Transverse colon (tissue), 4 donors: ENCODE measurements at regions not wholly inside any gene's neighbourhood (a gene's known extent, or its start where the extent isn't known, plus 50 kb on each side); places are given as distances from the start of the nearest gene placed in this dataset.

ENCODE experiments used
- DNase-seq: peaks from one replicate; pipeline ENCODE4 v3.0.0-alpha.2; 2019
- H3K27ac ChIP-seq, 4 donors: fragments of 200-600 bp; sonication (generic); 2 replicates each; pipeline ENCODE4 v1.5.1; 2016 to 2018; ENCODE audit warnings: inconsistent platforms in 4 of 4
- H3K27me3 ChIP-seq: fragments of 200-600 bp; sonication (generic); 2 replicates; pipeline ENCODE4 v1.5.1; 2017; ENCODE audit warnings: inconsistent platforms
- H3K36me3 ChIP-seq, 4 donors: fragments of 200-600 bp; sonication (generic); 2 replicates each; pipeline ENCODE4 v1.5.1; 2017 to 2019; ENCODE audit warnings: inconsistent platforms in 4 of 4
- H3K4me1 ChIP-seq, 4 donors: fragments of 200-600 bp; sonication (generic); 2 replicates each; pipeline ENCODE4 v1.5.1; 2017 to 2020; ENCODE audit warnings: inconsistent platforms in 4 of 4
- H3K4me3 ChIP-seq, 4 donors: fragments of 200-600 bp; sonication (generic); 1 replicate in 1 of 4; 2 replicates in 3 of 4; pipeline versions ENCODE4 v1.5.1 to v1.6.1; 2017 to 2019; ENCODE audit warnings: inconsistent platforms in 4 of 4
- H3K9me3 ChIP-seq, 2 donors: fragments of 200-600 bp; sonication (generic); 2 replicates each; pipeline ENCODE4 v1.5.1; 2017 to 2019; ENCODE audit warnings: inconsistent platforms in 2 of 2
- EP300 ChIP-seq: sonication (generic); formaldehyde crosslinking; IDR thresholded peaks from one replicate; pipeline ENCODE4 v1.6.1; 2017; ENCODE audit warnings: antibody characterized with exemption, low read depth
- POLR2A ChIP-seq: fragments of 450-650 bp; IDR thresholded peaks from one replicate; pipeline ENCODE4 v1.6.1; 2016; ENCODE audit warnings: antibody characterized with exemption, mild to moderate bottlenecking, moderate library complexity
- POLR2AphosphoS5 ChIP-seq, 3 donors: sonication (generic); formaldehyde crosslinking; IDR thresholded peaks; one replicate each; pipeline ENCODE4 v1.6.1; 2016; ENCODE audit warnings: antibody characterized with exemption in 3 of 3
- WGBS, 2 donors: methylation state at CpG; one replicate each; pipeline ENCODE4 v1.1.5; 2018; ENCODE audit warnings: low coverage in 1 of 2; 5-methylcytosine and 5-hydroxymethylcytosine counted together
- in situ Hi-C, 4 donors: fragments of 200-750 bp; cut with MboI; loops; one replicate each; pipeline versions ENCODE4 v1.15.0 to v1.15.1; 2017; ENCODE audit warnings: low sequenced_read_pairs in 3 of 4, low pct_ligation_motif_present in 1 of 4, low pct_unique_long_range_greater_than_20kb in 1 of 4
- intact Hi-C: fragments of 100-400 bp; cut with DNase I; formaldehyde crosslinking; loops from one replicate; pipeline ENCODE4 v1.15.1; 2023; ENCODE audit warnings: low total_unique reads
- TF ChIP-seq, protein P1 (sequence below), 5 experiments: fragments of 200-600 bp in 3 of 5; fragments of 450-650 bp in 2 of 5; sonication (generic) in 3 of 5; IDR thresholded peaks; 1 replicate in 2 of 5; 2 replicates in 3 of 5; pipeline ENCODE4 v1.5.1; 2016 to 2017; ENCODE audit warnings: antibody characterized with exemption in 5 of 5, inconsistent platforms in 3 of 5, mild to moderate bottlenecking in 2 of 5, moderate library complexity in 1 of 5

DNA sequence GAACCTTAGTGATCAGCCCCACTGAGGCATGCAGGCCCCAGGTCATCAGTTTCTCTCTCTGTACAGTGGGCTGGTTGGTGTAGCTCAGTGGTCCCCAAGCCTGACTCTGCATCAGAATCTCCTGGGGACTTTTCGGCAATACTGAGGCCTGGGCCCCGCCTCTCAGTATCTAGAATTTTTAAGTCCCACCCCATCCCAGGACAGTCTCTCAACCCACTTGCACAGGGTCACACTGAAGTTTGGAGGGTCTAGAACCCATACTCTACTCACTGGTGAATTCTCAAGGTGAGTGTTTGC is 216.4 kb downstream of the MATN1 start:
- DNase-seq = no peak
- Histone ChIP-seq H3K9me3 (no peaks in the 10 kb centered on the region), H3K27ac (no peak overlapping the region), H3K4me3 (no peak overlapping the region), H3K4me1 (no peaks in the 10 kb centered on the region), H3K27me3 (no peaks in the 10 kb centered on the region), H3K36me3 (no peaks in the 10 kb centered on the region)
- TF ChIP-seq POLR2AphosphoS5 (IDR thresholded peaks at IDR 0.05) (no peak), POLR2A (no peak), EP300 (no peak)
- TF ChIP-seq, protein P1, sequence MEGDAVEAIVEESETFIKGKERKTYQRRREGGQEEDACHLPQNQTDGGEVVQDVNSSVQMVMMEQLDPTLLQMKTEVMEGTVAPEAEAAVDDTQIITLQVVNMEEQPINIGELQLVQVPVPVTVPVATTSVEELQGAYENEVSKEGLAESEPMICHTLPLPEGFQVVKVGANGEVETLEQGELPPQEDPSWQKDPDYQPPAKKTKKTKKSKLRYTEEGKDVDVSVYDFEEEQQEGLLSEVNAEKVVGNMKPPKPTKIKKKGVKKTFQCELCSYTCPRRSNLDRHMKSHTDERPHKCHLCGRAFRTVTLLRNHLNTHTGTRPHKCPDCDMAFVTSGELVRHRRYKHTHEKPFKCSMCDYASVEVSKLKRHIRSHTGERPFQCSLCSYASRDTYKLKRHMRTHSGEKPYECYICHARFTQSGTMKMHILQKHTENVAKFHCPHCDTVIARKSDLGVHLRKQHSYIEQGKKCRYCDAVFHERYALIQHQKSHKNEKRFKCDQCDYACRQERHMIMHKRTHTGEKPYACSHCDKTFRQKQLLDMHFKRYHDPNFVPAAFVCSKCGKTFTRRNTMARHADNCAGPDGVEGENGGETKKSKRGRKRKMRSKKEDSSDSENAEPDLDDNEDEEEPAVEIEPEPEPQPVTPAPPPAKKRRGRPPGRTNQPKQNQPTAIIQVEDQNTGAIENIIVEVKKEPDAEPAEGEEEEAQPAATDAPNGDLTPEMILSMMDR (IDR thresholded peaks at IDR 0.05) = no peak
- intact Hi-C loops (loop anchor here (5.0 kb wide), 1 partner anchor 245 kb away; no protein-coding TSS in a partner anchor), in situ Hi-C loops (no loop called here)
- 78 to 90% methylated on average over 2 of the region's 2 CpGs for WGBS, 2 donors

DNA sequence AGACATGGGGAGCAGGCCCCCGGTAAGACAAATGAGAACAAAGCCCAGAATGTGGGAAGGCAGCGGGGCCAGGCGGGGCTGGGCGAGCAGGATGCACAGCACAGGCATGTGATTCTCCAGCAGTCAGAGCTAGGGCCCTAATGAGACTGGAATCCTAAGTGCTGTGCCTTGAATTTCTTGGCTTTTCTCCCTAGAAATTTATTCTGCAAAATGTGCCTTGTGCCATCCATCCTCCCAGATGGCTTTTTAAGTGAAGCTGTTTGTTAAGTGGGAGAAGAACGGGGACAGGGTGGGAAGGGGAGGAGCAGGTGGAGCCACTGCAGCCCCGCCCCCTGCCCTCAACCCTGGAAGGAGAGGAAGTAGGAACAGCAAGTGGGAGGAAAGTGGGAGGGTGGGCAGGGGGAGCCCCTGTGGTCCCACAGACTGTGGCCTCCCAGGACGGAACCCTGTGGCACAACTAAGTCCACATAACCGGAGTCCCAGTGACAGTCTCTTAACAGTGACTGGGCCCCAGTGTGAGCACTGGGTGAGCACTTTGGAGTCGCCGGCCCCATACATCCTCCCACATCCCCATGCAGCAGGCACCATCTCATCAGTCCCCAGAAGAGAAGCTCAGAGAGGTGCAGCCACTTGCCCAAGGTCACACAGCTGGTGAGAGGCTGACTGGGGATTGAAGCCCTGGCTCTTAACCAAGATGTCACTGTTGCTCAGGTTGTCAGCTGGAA is 216.9 kb downstream of the MATN1 start:
- no peaks in the 10 kb centered on the region for H3K4me1 ChIP-seq
- no peak overlapping the region for H3K4me3 ChIP-seq
- H3K36me3 ChIP-seq = no peaks in the 10 kb centered on the region
- no peak for DNase-seq
- intact Hi-C loops = loop anchor here (5.0 kb wide), 1 partner anchor 244 kb away; no protein-coding TSS in a partner anchor
- WGBS, 2 donors = 37 to 55% methylated on average over 5 to 10 of the region's 10 CpGs
- in situ Hi-C loops = no loop called here
- TF ChIP-seq, protein P1 (IDR thresholded peaks at IDR 0.05) = no peak
- TF ChIP-seq POLR2AphosphoS5 (IDR thresholded peaks at IDR 0.05) = no peak
- TF ChIP-seq POLR2A = no peak
- no peak for TF ChIP-seq EP300
- H3K27ac ChIP-seq = no peak overlapping the region
- no peaks in the 10 kb centered on the region for H3K27me3 ChIP-seq
- no peaks in the 10 kb centered on the region for H3K9me3 ChIP-seq

DNA sequence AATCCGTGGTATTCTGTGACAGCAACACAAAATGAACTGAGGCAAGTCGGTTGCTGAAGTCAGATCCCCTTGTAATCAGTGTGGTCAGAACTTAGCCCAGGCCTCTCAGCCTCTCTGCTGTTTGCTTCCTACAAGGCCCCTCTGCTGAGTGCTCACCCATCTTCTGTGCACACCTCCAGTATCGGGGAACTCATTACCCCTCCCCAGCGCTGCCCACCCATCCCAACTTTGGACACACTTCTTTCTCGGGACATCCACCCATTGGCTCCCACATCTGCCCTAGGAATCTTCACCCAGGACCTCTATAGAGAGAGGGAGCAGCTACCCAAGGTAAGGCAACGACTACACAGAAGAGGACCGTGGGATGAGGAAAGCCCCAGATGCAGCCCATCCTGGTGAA is 217.5 kb downstream of the MATN1 start:
- in situ Hi-C loops = no loop called here
- Histone ChIP-seq H3K27ac (no peak overlapping the region), H3K27me3 (no peaks in the 10 kb centered on the region), H3K36me3 (no peaks in the 10 kb centered on the region), H3K4me3 (no peak overlapping the region), H3K4me1 (no peaks in the 10 kb centered on the region), H3K9me3 (no peaks in the 10 kb centered on the region)
- intact Hi-C loops = loop anchor here (5.0 kb wide), 1 partner anchor 244 kb away; no protein-coding TSS in a partner anchor
- 63 to 74% methylated on average over 2 to 7 of the region's 7 CpGs for WGBS, 2 donors
- DNase-seq = no peak
- TF ChIP-seq, protein P1 (IDR thresholded peaks at IDR 0.05) = no peak
- no peak for TF ChIP-seq EP300
- no peak for TF ChIP-seq POLR2A
- TF ChIP-seq POLR2AphosphoS5 (IDR thresholded peaks at IDR 0.05) = no peak

DNA sequence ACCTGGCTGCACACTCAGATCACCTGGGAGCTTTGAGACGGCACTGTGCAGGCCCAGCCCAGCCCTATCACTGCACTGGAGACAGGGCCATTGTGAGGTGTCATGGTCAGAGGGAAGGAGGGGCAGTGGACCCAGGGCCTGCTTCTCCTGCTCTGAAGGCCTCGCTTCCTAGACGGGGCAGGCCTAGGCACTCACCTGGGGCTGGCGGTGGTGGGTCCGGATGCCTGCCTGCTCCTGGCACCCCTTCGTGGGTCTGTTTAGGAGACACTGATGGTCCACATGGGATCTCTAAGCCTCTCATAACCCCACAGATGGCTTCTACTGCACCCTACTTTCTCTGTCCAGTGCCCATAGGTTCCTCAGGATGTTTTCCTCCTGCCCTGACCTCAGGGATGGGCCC is 230.9 kb downstream of the MATN1 start:
- H3K9me3 ChIP-seq = no peaks in the 10 kb centered on the region
- H3K36me3 ChIP-seq = no peaks in the 10 kb centered on the region
- WGBS, 2 donors = 70% methylated on average over 6 of the region's 6 CpGs; no CpG with 5 or more reads in 1 of the 2 donors
- no peak overlapping the region for H3K27ac ChIP-seq
- in situ Hi-C loops = no loop called here
- no peak for DNase-seq
- intact Hi-C loops = no loop called here
- no peaks in the 10 kb centered on the region for H3K27me3 ChIP-seq
- no peaks in the 10 kb centered on the region for H3K4me1 ChIP-seq
- TF ChIP-seq EP300 (no peak), POLR2AphosphoS5 (IDR thresholded peaks at IDR 0.05) (no peak)
- TF ChIP-seq, protein P1 (IDR thresholded peaks at IDR 0.05) = no peak
- no peak overlapping the region for H3K4me3 ChIP-seq
